K562 (cell line): ENCODE measurements at regions not wholly inside any gene's neighbourhood (a gene's known extent, or its start where the extent isn't known, plus 50 kb on each side); places are given as distances from the start of the nearest gene placed in this dataset.

Source experiments
- ATAC-seq: fragments of 200-7000 bp; cut with Tn5 transposase; 3 replicates; pipeline ENCODE4 v1.9.1; 2020; ENCODE audit warnings: moderate library complexity
- BruUV-seq: library from RNA; stranded (reverse); fragments of 400-500 nt; replicated peaks from 2 replicates; lab custom pipeline; 2021; lab: Mats Ljungman, UMichigan
- CTCF ChIA-PET: fragments of 300-600 bp; formaldehyde crosslinking; extraction: SDS; loops from one replicate; lab custom pipeline; 2021; ENCODE audit warnings: low intra/inter-chr PET ratio; lab: Yijun Ruan, JAX
- POLR2A ChIA-PET: fragments of 300-600, 350-650 bp; sonication (Branson Sonifier 250); formaldehyde crosslinking; extraction: SDS; loops from one replicate; lab custom pipeline; 2021; ENCODE audit warnings: antibody characterized with exemption, inconsistent platforms; lab: Yijun Ruan, JAX
- DNase-seq, 4 experiments: peaks; one replicate each; pipeline versions ENCODE4 v3.0.0 to v3.0.0-alpha.2; 2011 to 2018; ENCODE audit warnings: low spot score in 3 of 4, mixed read lengths in 3 of 4; ENCODE audit errors: extremely low read depth in 1 of 4
- FAIRE-seq: peaks from 2 replicates; lab custom pipeline; 2011; peaks lifted over from hg19 to GRCh38; lab: Jason Lieb, UNC
- H2AFZ ChIP-seq: 2 replicates; pipeline ENCODE4 v1.6.0; 2011; ENCODE audit warnings: low read depth, low read length, control low read depth, inconsistent platforms
- H3K27ac ChIP-seq: fragments of 200-600 bp; 3 replicates; pipeline ENCODE4 v1.8.0; 2011; ENCODE audit warnings: low read depth, mild to moderate bottlenecking, control low read depth, inconsistent platforms, low read length, moderate library complexity, mixed read lengths; ENCODE audit errors: extremely low read depth
- H3K27me3 ChIP-seq, 2 experiments: fragments of 300-600 bp in 1 of 2; 2 replicates in 1 of 2; 3 replicates in 1 of 2; pipeline versions ENCODE4 v1.6.0 to v1.8.0; 2011; ENCODE audit warnings: inconsistent platforms in 2 of 2, low read length in 2 of 2, mild to moderate bottlenecking in 1 of 2, mixed read lengths in 1 of 2, moderate library complexity in 1 of 2; ENCODE audit not compliant: control insufficient read depth in 2 of 2, insufficient read depth in 2 of 2
- H3K36me3 ChIP-seq: fragments of 300-600 bp; 3 replicates; pipeline ENCODE4 v1.8.0; 2011; ENCODE audit warnings: mild to moderate bottlenecking, low read length, inconsistent platforms; ENCODE audit not compliant: control insufficient read depth, insufficient read depth
- H3K4me1 ChIP-seq, 2 experiments: fragments of 200-600 bp in 1 of 2; replicated peaks in 1 of 2; 2 replicates in 1 of 2; 3 replicates in 1 of 2; pipeline versions ENCODE4 v1.5.1 to v1.8.0; 2011; ENCODE audit warnings: inconsistent platforms in 2 of 2, low read length in 2 of 2, mild to moderate bottlenecking in 1 of 2, mixed read lengths in 1 of 2, moderate library complexity in 1 of 2; ENCODE audit not compliant: control insufficient read depth in 2 of 2, insufficient read depth in 2 of 2
- H3K4me2 ChIP-seq: 2 replicates; pipeline ENCODE4 v1.6.1; 2011; ENCODE audit warnings: low read length, control low read depth, inconsistent platforms, mixed read lengths; ENCODE audit not compliant: insufficient read depth
- H3K4me3 ChIP-seq: fragments of 200-600 bp; sonication (generic), shearing (Covaris generic); 2 replicates; pipeline ENCODE4 v1.5.1; 2016; ENCODE audit warnings: control low read depth, inconsistent platforms
- H3K79me2 ChIP-seq: fragments of 200-600 bp; 3 replicates; pipeline ENCODE4 v1.8.0; 2011; ENCODE audit warnings: low read length, inconsistent platforms; ENCODE audit not compliant: control insufficient read depth, insufficient read depth
- H3K9ac ChIP-seq, 2 experiments: 2 replicates each; pipeline versions ENCODE4 v1.6.0 to v1.6.1; 2011; ENCODE audit warnings: low read depth in 2 of 2, low read length in 2 of 2, control low read depth in 1 of 2, inconsistent platforms in 1 of 2, mild to moderate bottlenecking in 1 of 2, mixed read lengths in 1 of 2; ENCODE audit not compliant: insufficient read depth in 1 of 2
- H3K9me1 ChIP-seq: one replicate; pipeline ENCODE4 v1.6.0; 2011; ENCODE audit warnings: inconsistent platforms, mild to moderate bottlenecking, low read length, moderate library complexity; ENCODE audit not compliant: control insufficient read depth, insufficient read depth
- H3K9me3 ChIP-seq: replicated peaks from 2 replicates; pipeline ENCODE4 v1.5.1; 2011; ENCODE audit warnings: low read depth, low read length, inconsistent platforms; ENCODE audit not compliant: control insufficient read depth, insufficient read depth
- H4K20me1 ChIP-seq: replicated peaks from 2 replicates; pipeline ENCODE4 v1.6.1; 2011; ENCODE audit warnings: low read length, inconsistent platforms, mixed read lengths; ENCODE audit not compliant: control insufficient read depth, insufficient read depth
- AFF1 ChIP-seq, 2 experiments: fragments of 450-650 bp; IDR thresholded peaks; 2 replicates each; pipeline ENCODE4 v1.6.1; 2018; ENCODE audit warnings: mild to moderate bottlenecking in 2 of 2, low read depth in 1 of 2; ENCODE audit not compliant: partially characterized antibody in 2 of 2
- E4F1 ChIP-seq: fragments of 250-450 bp; sonication (Bioruptor Pico); IDR thresholded peaks from 2 replicates; pipeline ENCODE4 v1.5.0; 2021; ENCODE audit warnings: mild to moderate bottlenecking, borderline replicate concordance
- ETV1 ChIP-seq: fragments of 450-650 bp; conservative IDR thresholded peaks from 2 replicates; pipeline ENCODE4 v1.6.1; 2016; ENCODE audit warnings: missing genetic modification characterization, control low read depth, low read depth, missing compliant biosample characterization
- MCM7 ChIP-seq, 2 experiments: fragments of 450-650 bp; IDR thresholded peaks; 2 replicates each; pipeline ENCODE4 v1.6.1; 2016 to 2018
- POLR2B ChIP-seq: fragments of 450-650 bp; IDR thresholded peaks from 2 replicates; pipeline ENCODE4 v1.6.1; 2018; ENCODE audit warnings: low read depth; ENCODE audit not compliant: partially characterized antibody
- PTBP1 ChIP-seq: fragments of 200-400 bp; formaldehyde crosslinking; IDR thresholded peaks from 2 replicates; pipeline ENCODE4 v1.6.1; 2017; ENCODE audit warnings: low read depth, low read length
- RBM15 ChIP-seq: fragments of 200-400 bp; formaldehyde crosslinking; IDR thresholded peaks from 2 replicates; pipeline ENCODE4 v1.6.1; 2018; ENCODE audit warnings: mild to moderate bottlenecking, low read length, moderate library complexity; ENCODE audit not compliant: insufficient read depth
- SOX6 ChIP-seq: fragments of 450-650 bp; IDR thresholded peaks from 2 replicates; pipeline ENCODE4 v1.6.1; 2014; ENCODE audit warnings: mild to moderate bottlenecking
- ZNF140 ChIP-seq: fragments of 250-450 bp; sonication (Bioruptor Pico); IDR thresholded peaks from 2 replicates; pipeline ENCODE4 v1.8.0; 2021; ENCODE audit warnings: moderate library complexity, mild to moderate bottlenecking, inconsistent platforms
- in situ Hi-C: fragments of 300-500 bp; cut with MboI; formaldehyde crosslinking; loops from 4 replicates; pipeline ENCODE4 v1.15.0; 2018; ENCODE audit warnings: inconsistent platforms, mixed read lengths
- intact Hi-C: fragments of 100-400 bp; cut with micrococcal nuclease; formaldehyde crosslinking; loops from 2 replicates; pipeline ENCODE4 v1.14.2; 2022
- TF ChIP-seq, protein P1 (sequence below): fragments of 450-650 bp; formaldehyde crosslinking; IDR thresholded peaks from 2 replicates; pipeline ENCODE4 v1.4.0; 2020; ENCODE audit warnings: mild to moderate bottlenecking, mixed read lengths

GRCh38 chr5:61995486-61995885 is 310.5 kb upstream of the KIF2A start (continued):
- TF ChIP-seq AFF1 (IDR thresholded peaks at IDR 0.05; ENCODE audit: low read depth in 1 of 2, partially characterized antibody in 2 of 2) (no peak), PTBP1 (no peak), ZNF140 (CRISPR knock-in tag) (no peak), MCM7 (IDR thresholded peaks at IDR 0.05) (no peak), ETV1 (tag) (no peak)

DNA sequence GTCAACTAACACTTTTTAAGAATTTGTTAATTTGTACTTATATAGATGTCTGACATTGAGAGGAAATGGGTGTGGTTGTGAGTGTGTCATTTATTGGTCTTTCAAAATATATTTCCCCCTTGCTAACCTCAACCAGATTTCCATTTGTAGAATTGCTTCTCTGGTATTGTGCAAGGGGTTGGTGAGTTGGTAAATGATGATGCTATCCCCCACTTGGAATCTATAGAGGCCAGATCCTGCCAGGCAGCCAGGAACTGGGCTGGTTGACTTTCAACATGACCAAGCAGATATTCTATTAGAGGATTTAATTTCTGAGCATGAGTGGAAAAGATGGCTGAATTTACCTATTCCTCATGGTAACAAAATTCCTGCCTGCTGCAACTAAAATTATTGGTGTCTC is 306.6 kb upstream of the KIF2A start:
- ATAC-seq (no peak), DNase-seq (no peak)
- H3K4me1 ChIP-seq = no peaks in the 10 kb centered on the region
- H3K9me1 ChIP-seq = no peaks in the 10 kb centered on the region
- POLR2A ChIA-PET = interaction anchor here (0.6 to 0.8 kb wide), 2 partner anchors 368 to 1325 kb away, joined by 3 read pairs; no protein-coding TSS in a partner anchor
- no peaks in the 10 kb centered on the region for H4K20me1 ChIP-seq
- CTCF ChIA-PET = no interaction called here
- H3K9me3 ChIP-seq = no peaks in the 10 kb centered on the region
- BruUV-seq = no TSS peak
- intact Hi-C loops = no loop called here
- no peak overlapping the region for H3K4me2 ChIP-seq
- H3K36me3 ChIP-seq = no peaks in the 10 kb centered on the region
- TF ChIP-seq POLR2B (no peak), SOX6 (no peak), E4F1 (CRISPR knock-in tag) (no peak), RBM15 (no peak)
- TF ChIP-seq, protein P1, sequence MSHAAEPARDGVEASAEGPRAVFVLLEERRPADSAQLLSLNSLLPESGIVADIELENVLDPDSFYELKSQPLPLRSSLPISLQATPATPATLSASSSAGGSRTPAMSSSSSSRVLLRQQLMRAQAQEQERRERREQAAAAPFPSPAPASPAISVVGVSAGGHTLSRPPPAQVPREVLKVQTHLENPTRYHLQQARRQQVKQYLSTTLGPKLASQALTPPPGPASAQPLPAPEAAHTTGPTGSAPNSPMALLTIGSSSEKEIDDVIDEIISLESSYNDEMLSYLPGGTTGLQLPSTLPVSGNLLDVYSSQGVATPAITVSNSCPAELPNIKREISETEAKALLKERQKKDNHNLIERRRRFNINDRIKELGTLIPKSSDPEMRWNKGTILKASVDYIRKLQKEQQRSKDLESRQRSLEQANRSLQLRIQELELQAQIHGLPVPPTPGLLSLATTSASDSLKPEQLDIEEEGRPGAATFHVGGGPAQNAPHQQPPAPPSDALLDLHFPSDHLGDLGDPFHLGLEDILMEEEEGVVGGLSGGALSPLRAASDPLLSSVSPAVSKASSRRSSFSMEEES (CRISPR knock-in tag) = no peak
- TF ChIP-seq, all 486 proteins: peak for 0
- no peaks in the 10 kb centered on the region for H3K79me2 ChIP-seq
- no peak overlapping the region for H3K9ac ChIP-seq
- H3K4me3 ChIP-seq = no peak overlapping the region
- no peaks in the 10 kb centered on the region for H3K27me3 ChIP-seq
- in situ Hi-C loops = no loop called here
- no peak overlapping the region for H2AFZ ChIP-seq
- no peak for FAIRE-seq
- H3K27ac ChIP-seq = no peak overlapping the region
